ENCODE measurements at regions not wholly inside any gene's neighbourhood (a gene's known extent, or its start where the extent isn't known, plus 50 kb on each side); places are given as distances from the start of the nearest gene placed in this dataset.

- no peak overlapping the region for H4K8ac ChIP-seq (ENCODE audit: extremely low read depth, insufficient read depth, low read length)
- no peak overlapping the region for H3K18ac ChIP-seq (ENCODE audit: extremely low read depth, low read length)
- no peak for FAIRE-seq
- no peak overlapping the region for H4K91ac ChIP-seq (replicated peaks; ENCODE audit: insufficient read length, low read length)
- H4K20me1 ChIP-seq (replicated peaks in 1 of 2; ENCODE audit: control insufficient read depth in 1 of 2, insufficient read depth in 2 of 2, low read length in 2 of 2), result no peaks in the 10 kb centered on the region
- no peak overlapping the region for H2BK12ac ChIP-seq (ENCODE audit: low read depth, low read length)
- no peak overlapping the region for H3K56ac ChIP-seq (replicated peaks; ENCODE audit: insufficient read length, low read depth, low read length)
- H2BK120ac ChIP-seq (replicated peaks; ENCODE audit: low read depth, low read length), result no peak overlapping the region
- H3K36me3 ChIP-seq (ENCODE audit: control insufficient read depth in 2 of 4, insufficient read depth in 4 of 4, low read length in 3 of 4), result no peaks in the 10 kb centered on the region
- H3K9me3 ChIP-seq (ENCODE audit: insufficient read depth in 2 of 2, low read depth in 1 of 2, low read length in 1 of 2), result no peaks in the 10 kb centered on the region
- ChIA-PET POLR2A (ENCODE audit: partially characterized antibody) (no interaction called here), CTCF (ENCODE audit: partially characterized antibody) (no interaction called here)
- H3K4me3 ChIP-seq (ENCODE audit: extremely low read depth in 1 of 4, insufficient read depth in 2 of 4, low read depth in 3 of 4, low read length in 4 of 4), result no peak overlapping the region
- 88% methylated on average over 2 of the region's 2 CpGs; no CpG with 5 or more reads in 1 of the 2 experiments for WGBS, 2 experiments (ENCODE audit: extremely low coverage in 1 of 2, insufficient coverage in 1 of 2, insufficient read length in 1 of 2, insufficient replicate concordance in 2 of 2, low coverage in 1 of 2, low lambda C conversion rate in 2 of 2, missing lambda C conversion rate in 1 of 2)
- H2AK5ac ChIP-seq (ENCODE audit: low read depth, low read length), result no peak overlapping the region
- no peaks in the 10 kb centered on the region for H3K27me3 ChIP-seq (replicated peaks in 1 of 4; ENCODE audit: control insufficient read depth in 3 of 4, extremely low read depth in 1 of 4, insufficient read depth in 3 of 4, low read length in 3 of 4)
- no peaks in the 10 kb centered on the region for H3K23me2 ChIP-seq (ENCODE audit: low read depth, low read length)
- H2BK20ac ChIP-seq (ENCODE audit: low read length), result no peak overlapping the region
- H3K14ac ChIP-seq (ENCODE audit: insufficient read length), result no peak overlapping the region
- no peak overlapping the region for H2BK15ac ChIP-seq (ENCODE audit: low read length)
- no peaks in the 10 kb centered on the region for H3K79me2 ChIP-seq (ENCODE audit: control insufficient read depth in 1 of 2, insufficient read depth in 2 of 2, low read length in 2 of 2)
- H4K5ac ChIP-seq (ENCODE audit: insufficient read length, low read depth, low read length), result no peak overlapping the region
- H3K9ac ChIP-seq (replicated peaks in 1 of 4; ENCODE audit: extremely low read depth in 1 of 4, low read depth in 3 of 4, low read length in 3 of 4), result no peak overlapping the region
- no peak overlapping the region for H2AFZ ChIP-seq (ENCODE audit: low read length)
- H3K23ac ChIP-seq (ENCODE audit: insufficient read length), result no peak overlapping the region
- H3K4ac ChIP-seq (replicated peaks; ENCODE audit: insufficient read length, low read depth, low read length), result no peak overlapping the region
- DNase-seq (ENCODE audit: low read depth in 1 of 2, low spot score in 2 of 2), result no peak
- H3K79me1 ChIP-seq (ENCODE audit: low read depth, low read length), result no peaks in the 10 kb centered on the region
- no peak overlapping the region for H2BK5ac ChIP-seq (ENCODE audit: low read depth, low read length)
- H3K4me1 ChIP-seq (replicated peaks in 1 of 4; ENCODE audit: control insufficient read depth in 3 of 4, insufficient read depth in 4 of 4, low read length in 3 of 4), result no peaks in the 10 kb centered on the region
- H3K27ac ChIP-seq (ENCODE audit: low read depth, low read length), result no peak overlapping the region
- H3K4me2 ChIP-seq (ENCODE audit: insufficient read depth in 1 of 2, low read depth in 2 of 2, low read length in 2 of 2), result no peak overlapping the region
- TF ChIP-seq TCF12 (IDR thresholded peaks at IDR 0.05; ENCODE audit: low read depth, low read length), result no peak
- no peak for TF ChIP-seq SIX5 (IDR thresholded peaks at IDR 0.05; ENCODE audit: low read depth, low read length)
Measured at GRCh38 chr5:30749971-30750370, 443.5 kb upstream of the CDH6 start.

All from H1 (cell line).